OCI-M1 (cell line): ENCODE measurements at regions not wholly inside any gene's neighbourhood (a gene's known extent, or its start where the extent isn't known, plus 50 kb on each side); places are given as distances from the start of the nearest gene placed in this dataset.
"Not testable (repeated sequence)": the region's sequence is repeated elsewhere in the genome, so short reads cannot be mapped to it uniquely, and the experiment has no call there.

Experiments used
- DNase-seq: peaks from one replicate; lab custom pipeline; 2025; lab: John Stamatoyannopoulos, UW

DNA sequence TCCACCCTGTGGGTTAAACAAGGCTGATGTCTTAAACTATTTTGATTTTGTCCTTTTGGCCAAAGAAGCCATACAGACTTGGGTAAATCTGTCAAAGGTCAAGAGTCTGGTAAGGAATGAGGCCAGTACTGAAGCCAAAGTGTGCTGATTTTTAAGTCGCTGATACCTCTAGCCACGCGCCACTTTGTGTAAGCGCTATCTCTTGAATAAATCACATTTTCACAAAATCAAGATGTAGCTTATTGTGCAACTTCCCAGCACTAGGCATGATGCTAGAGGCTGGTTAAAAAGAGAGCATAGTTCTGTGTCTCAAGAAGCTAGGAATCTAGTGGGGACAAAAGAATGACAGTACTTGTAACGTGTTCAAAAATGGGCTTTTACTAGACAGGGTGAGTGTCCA lies 510.6 kb upstream of the RAB6C start:
- DNase-seq, result no peak

DNA sequence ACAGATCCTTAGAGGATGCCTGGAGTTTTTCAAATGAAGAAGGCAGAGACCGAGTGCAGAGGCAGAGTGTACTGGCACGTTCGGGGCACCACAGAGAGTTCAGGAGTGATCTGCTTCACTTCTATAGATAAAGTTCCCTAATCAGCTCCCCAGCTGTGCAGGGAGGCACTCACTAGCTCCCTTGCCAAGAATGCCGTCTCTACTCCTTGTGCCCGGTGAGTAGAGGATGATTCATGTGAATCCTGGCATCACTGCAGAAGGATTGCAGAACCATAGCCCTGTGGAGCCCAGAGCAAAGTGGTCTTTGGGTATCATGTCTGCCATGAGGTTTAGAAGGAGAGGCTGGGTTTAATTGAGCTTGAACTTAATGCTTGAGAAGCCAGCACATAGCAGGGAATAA lies 510.1 kb upstream of the RAB6C start:
- no peak for DNase-seq

DNA sequence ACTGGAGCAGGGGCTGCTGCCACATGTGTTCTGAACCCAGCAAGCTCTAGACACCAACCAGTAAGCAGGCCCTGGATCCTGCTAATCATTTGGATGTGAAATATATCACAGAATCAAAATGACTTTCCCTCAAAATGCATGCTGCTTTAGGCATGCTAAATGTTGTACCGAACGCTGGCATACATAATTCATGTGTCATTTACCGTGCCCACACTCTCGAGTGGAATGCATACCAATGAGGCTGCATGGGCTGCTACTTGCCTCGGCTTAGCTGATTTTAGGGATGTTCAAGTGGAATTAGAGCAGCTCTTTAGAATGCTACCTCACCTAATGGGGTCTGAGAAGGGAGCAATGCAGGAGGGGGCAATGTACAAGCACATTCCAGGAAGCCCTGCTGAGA lies 509.6 kb upstream of the RAB6C start:
- DNase-seq, result no peak

DNA sequence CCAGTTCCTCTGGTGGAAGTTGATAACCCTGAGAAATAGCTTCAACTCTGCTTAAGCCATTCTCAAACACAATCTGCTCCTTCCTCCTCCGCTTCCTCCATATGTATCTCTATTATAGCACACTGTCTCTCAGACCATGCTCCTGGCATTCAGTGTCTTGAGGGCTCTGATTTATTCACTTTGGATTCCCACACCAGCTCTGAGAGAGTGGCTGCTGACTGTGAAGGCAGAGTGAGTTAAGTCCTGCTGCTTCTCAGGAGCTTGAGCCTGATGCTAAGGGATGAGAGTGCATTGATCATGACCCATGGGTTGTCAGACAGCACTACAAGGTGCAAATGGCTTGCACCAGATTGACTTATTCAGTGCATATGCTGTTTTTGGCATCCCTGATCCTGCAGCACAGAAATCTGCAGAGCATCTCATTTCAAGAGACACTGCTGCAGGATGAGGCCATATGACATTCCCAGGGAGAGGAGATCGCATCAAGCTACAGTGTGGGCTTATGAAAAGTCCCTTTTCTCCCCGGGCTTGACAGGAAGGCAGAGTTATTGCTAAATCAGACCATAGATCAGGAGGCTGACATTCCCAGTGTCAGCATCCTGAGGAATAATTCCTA lies 500.5 kb upstream of the RAB6C start:
- no peak for DNase-seq

DNA sequence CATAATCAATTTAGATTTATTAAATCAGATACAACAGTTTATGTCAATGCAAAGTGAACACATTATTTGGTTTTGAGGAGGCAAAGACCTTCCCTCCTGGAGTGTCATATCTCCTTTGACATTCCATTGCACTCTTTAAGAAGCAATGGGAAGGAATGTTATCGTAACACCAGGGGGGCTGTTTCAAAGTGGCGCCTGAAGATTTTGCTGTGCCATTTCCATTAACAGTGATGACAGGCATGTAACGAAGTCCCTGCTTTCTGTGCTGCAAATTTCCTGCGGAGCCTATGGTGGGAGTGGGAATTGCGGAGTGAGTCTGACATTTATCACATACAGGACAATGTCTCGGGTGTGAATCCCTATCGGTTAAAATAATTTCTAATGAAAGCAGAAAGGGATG lies 499.6 kb upstream of the RAB6C start:
- DNase-seq, result no peak

DNA sequence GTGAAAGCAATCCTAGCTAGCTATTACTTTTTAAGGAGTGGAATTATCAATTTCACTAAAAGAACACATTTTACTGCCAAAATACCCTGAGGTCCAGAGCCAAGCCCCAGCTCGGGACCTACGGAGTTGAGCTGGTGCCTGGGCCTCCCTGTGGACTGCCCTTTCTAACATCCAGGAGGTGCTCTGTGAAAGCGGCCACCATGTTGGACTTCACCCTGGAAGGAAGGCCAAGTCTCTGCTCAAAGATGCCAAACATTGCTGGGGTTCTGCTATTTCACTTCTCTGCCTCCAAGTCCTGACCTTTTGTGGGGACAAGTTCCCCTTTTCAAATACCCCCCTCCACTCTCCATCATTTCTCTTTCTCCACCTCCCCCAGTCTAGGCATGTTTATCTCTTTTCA lies 498.7 kb upstream of the RAB6C start:
- no peak for DNase-seq

DNA sequence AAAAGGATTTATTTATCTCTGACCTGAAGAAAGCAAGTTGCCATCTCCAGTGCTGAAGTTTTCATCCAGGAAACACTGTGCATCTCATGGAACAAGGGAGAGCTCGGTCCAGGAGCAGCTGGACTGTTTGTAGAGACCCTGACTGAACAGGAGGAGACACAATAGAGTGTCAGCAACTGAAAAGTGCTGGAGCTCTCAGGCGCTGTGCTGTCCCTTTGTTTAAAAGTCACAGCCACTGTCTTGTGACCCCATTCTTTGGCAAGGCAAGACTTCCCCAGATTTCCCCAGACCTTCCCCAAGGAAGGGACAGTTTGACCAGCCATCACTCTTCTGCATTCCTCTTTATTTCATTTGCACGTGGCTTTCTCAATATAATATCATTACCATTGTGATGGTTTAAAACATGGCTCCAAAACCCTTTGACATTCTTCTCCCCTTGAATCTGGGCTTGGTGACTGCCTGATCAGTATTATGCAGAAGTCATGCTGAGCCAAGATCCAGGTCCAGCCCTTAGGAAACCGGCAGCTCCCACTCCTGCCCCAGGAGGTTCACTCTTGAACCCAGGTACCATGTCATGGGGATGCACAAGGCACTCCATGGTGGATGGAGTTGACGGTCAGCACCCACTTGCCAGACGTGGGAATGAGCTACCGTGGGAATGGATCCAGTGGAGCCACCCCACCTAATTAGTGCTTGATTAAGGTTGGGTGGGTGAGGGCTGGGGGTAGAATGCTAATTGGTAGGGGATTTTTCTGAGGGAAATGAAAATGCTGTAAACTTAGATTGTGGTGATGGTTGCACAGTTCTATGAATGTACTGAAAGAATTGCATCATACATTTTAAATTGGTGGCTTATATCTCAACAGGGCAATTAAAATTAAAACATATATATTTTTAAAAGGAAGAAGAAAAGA lies 497.9 kb upstream of the RAB6C start:
- no peak for DNase-seq

DNA sequence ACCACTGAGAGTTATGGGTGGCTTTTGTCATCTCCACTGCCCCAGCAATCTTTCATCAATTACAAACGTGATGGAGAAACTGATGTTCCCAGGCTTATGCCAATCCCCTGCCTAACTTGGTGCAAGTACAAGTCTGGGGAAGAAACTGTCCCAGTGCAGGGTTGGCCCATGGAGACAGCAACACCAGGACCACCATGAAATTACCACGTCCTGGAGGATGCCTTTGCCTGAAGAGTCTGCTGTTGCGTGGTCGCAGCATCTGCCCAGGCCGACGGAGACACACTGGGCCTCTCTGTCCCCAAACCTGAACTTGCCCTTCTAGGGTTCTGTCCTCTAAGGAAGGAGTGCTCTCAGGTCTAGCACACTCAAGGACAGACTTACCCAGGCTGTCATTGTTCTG lies 496.8 kb upstream of the RAB6C start:
- no peak for DNase-seq

DNA sequence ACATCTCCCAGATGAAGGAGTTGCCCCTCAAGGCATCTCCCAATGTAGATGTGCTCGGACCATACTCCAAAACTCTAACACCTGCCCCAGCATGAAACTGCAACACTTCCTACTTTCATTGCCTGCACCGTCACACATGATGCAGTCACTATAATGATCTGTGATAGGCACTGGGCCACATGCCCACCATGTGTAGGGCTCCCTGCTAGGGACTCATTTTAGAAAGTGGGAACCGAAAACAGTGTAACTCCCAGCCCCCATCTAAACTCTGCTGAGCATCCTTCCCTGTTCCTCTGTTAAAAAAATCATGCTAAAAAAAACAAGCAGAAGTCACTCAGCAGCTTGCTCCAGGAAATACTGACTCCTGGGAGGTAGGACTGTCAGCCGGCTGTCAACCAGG lies 496.1 kb upstream of the RAB6C start:
- no peak for DNase-seq

DNA sequence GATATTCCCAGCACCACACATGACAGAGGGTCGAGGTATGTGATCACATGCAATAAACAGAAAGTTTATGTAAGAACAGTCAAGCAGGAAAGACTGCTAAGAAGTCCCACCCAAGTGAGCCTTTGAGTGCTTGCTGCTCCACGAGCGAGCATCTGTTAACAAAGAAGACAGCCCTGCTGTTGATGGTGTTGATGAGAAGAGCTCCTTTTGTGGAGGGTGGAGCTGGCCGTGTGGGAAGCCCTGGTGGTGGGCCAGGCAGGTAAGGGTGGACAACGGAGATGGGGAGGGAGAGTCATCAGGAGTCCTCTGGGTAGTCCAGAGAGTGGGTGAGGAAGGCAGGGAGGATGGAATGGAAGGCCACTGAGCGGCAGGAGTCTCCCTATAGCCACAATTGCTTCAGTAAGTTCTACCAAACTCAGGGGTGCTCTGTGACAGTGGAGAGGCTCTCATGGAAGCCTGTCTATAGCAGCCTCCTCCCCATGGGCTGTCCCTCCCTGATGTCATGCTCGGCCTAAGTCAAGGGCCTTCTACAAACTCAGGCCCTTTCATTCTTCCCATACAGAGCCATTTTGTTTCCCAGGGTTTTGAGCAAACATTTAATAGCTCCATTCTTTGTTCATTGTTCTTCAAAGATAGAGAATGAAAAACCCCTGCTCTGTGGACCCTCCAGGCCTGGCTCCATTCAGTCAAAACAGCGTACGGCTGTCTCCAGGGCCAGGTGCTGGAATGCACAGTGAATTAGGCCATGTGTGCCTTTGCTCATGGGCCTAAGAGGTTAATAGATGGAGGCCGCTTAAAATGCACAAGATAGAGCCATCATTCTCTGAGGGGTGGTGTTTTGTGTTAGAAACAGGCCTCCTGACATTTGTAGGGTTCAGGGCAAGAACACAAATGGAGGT lies 494.2 kb upstream of the RAB6C start:
- DNase-seq, result no peak

DNA sequence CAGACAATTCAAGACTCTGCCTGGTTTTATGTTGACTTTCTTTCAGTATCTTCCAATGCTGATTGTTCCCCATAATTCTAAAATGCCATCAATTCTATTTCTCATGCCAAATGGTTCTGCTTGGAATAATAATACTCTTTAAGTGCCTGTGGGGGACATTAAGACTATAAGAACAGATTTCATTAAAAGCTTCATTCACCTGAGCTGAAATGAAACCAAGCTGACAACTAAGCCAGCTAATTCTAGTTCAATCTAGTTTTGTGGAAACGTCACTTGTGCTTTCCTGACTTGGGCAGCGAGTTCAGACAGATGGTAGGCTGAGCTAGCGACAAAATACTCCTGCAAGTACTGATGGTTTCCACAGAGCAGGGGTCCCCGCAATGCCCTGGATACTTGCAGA lies 491.1 kb upstream of the RAB6C start:
- no peak for DNase-seq

DNA sequence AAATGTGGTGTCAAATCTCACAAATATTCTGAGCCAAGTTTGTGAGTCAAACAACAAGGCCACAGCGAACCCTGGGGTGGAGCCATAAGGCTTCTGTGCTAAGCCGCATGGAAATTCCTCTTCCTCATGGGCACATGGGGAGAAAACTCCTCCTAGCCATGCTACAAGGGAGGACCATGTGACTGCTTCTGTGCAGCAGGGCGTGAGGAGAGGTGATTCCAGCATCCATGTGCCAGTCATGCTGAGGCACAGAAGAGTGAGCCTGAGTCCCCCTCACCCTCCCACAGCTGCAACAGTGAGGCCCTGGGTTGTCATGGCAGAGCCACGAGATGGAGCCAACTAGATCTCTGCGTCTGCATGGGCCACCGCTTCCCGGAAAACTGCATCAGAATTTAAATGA lies 488.8 kb upstream of the RAB6C start:
- DNase-seq, result no peak

DNA sequence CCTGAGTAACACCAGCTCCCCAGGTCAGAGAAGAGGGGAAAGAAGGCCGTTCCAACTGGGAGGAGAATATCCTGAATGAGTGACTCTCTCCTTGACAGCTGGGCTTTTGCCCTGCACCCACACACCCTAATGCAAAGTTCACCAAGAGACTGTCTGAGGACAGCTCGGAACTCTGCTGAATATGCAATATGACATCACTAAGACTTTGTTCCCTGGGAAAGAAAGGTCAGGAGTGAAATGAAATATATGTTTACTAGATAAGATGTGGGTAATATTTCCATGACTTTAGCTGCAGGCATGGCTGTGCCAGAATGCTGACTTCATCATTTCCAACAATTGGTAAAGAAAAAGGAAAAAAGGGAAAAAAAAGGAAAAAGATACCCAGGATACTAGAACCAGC lies 488.2 kb upstream of the RAB6C start:
- no peak for DNase-seq

DNA sequence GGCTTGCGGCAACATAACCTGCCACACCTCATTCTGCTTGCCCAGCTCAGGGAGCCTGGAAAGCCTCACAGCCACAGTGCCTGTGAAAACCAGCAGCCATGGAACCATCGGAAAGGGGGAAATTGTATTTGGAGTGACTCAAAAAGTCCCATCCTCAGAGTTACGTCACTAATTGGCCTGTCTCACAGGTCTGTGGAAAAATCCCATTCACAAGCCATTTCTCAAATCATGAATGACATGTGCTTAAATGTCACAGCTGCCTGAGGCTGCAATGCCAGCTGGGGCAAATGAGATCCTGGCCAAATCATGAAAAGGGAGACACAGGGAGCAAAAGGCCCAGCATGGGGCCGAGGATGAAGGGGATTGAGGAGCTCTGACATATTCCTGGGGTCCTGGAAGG lies 486.9 kb upstream of the RAB6C start:
- DNase-seq, result no peak

DNA sequence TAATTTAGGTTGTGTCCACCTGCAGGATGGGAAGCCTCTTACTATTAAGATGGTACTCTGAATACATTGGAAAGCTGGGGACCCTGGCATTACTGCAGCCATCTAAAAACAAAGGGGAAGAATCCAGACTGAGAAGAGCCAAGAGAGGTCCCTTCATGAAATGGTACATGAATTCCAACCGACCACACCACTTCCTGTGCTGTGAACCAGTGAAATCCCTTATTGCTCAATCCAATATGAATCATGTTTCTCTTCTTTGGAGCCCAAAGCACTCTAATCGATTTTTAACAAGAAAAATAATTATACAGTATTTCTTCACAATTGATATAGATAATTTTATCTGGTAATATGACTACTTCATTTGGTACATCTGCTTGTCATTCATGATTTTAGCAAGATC lies 479.7 kb upstream of the RAB6C start:
- DNase-seq, result no peak

DNA sequence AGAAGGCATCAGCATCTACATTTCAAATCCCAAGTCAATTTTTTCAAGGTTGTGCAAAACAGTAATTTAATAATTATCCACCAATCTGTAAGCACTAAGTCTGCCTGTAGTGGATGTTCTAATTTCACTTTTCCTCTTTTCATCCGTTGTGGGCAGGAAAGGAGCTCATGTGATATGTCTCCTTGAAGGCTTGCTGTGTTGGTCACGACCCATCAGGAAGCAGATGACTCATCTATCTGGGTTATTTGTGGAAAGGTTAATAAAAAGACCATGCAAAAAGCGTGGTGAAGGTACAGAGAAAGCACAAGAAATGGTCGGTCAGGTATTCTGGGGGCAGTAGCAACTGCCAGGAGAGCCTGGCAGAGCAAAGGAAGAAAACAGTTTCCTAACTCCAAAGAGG lies 476.7 kb upstream of the RAB6C start:
- no peak for DNase-seq

DNA sequence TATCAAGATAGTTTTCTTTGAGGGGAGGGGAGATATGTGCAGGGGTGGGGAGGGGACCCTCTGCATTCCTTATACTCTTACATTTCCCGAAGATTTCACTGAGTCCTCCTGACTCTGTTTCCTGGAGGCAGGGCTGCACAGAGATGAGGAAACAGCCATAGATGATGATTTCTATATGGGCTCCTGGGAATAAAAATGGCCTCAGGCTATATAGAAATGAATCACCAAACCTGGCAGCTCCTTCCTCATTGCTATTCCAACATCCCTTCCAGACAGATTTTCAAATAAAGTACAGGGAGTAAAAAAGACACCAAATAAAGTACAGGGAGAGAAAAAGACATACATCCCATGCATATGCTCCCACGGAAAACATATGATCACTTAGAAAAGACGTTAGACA lies 474.8 kb upstream of the RAB6C start:
- no peak for DNase-seq

DNA sequence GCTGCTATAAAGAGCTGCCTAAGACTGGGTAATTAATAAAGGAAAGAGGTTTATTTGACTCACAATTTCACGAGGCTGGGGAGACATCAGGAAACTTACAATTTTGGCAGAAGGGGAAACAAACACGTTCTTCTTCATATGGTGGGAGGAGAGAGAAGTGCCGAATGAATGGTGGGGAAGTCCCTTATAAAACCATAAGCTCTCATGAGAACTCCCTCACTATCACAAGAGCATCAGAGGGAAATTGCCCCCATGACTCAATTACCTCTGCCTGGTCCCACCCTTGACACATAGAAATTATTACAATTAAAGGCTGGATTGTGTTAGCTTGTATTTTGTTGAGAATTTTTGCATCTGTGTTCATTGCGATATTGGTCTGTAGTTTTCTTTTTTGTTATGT lies 460.5 kb upstream of the RAB6C start:
- no peak for DNase-seq

DNA sequence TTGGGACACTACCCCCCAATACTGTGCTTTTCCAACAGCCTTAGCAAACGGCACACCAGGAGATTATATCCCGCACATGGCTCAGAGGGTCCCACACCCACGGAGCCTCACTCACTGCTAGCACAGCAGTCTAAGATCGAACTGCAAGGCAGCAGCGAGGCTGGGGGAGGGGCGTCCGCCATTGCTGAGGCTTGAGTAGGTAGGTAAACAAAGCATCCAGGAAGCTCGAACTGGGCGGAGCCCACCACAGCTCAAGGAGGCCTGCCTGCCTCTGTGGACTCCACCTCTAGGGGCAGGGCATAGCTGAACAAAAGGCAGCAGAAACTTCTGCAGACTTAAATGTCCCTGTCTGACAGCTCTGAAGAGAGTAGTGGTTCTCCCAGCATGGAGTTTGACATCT lies 447.3 kb upstream of the RAB6C start:
- DNase-seq, result not testable (repeated sequence)

DNA sequence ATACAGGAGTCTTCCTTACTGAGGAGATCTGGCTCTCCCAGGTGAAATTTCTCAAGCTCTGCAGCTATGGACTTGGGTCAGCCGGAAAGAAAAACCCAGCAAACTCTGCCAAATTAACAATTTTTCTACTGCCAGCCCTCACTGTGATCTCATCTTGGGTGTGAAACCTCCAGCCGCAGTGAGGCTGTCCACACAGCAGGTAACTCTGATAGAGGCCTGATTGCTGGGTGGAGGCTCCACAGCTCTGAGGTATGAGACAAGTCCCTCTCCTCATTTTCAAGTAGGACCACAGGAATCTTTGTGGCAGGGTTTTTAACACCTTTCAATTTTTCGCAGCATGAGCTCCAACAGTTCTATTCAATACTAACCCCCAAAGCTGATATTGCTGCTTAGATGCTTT lies 430.6 kb upstream of the RAB6C start:
- DNase-seq, result no peak

DNA sequence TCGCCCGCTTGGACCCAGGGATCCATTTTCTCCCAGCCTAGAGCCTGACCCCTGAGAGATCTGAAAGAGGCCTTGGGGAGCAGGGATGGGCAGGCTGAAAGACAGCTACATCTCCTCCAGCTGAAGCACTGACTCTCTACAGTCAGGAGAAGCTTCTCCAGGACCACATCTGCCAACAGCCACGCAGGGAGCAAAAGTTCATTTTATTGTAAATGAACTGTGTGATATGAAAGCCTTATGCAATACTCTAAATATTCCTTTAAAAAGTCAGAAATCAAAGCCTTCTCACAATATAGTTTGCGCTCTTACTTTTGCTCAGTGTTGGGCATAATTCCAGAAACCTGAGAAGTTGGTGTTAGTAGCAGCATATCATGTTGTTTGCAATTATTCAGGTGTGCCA lies 428.9 kb upstream of the RAB6C start:
- no peak for DNase-seq

DNA sequence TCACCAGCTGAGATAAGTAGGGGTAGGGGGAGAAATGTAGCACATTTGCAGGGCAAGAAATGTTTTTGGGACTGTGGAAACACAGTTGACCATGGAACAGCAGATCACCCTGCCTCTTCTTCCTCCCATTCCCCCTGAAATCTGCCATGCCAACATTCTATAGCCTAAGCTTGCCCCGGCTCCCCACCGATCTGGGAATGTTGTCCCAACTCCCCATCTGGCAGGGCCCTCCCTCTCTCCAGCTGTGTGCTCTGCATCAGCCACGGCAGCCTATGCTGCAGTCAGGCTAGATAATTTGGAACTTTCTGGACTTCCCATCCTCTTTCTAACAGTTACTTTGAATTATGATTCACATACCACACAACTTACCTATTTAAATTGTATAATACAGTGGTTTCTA lies 425.1 kb upstream of the RAB6C start:
- no peak for DNase-seq

DNA sequence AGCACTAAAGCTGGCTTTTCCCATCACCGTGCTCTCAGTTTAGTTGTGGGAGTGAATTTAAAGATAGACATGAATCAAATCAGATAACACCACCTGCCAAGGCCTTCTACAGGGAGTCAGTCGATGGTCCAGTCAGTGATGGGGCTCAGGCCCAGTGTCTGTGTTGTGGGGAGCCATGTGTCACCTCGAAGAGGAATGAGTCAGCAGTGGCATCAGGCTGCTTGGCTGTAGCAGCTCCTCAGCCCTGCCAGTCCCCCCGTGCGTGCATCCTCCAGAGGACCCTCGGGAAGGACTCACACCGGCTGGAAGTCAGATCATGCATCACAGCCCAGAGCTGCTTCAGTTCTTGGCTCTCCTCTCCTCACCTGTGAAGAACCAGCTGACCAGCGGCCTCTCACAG lies 420.4 kb upstream of the RAB6C start:
- no peak for DNase-seq
